ENCODE measurements at regions not wholly inside any gene's neighbourhood (a gene's known extent, or its start where the extent isn't known, plus 50 kb on each side); places are given as distances from the start of the nearest gene placed in this dataset.

DNA sequence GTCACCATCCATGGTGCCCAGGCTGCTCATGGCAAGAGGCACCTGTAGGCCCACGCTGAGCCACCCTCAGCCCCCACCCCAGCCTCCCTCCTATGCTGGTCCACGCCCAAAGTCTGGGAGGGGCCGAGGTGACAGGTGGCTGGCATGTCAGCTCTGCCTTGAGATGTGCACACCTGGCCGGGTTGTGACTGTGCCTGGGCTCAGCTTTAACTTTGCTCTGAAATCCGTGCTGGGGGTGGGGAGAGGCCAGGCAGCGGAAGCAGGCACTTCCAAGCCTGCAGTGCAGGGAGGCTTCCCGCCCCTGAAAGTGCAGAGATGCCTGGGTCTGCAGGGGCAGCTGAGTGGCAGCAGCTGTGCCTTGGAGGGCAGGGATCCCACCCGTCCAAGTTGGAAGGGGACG, 1124.8 kb downstream of the SI start:
- Histone ChIP-seq H3K4me2 (no peak overlapping the region), H3K9me3 (no peaks in the 10 kb centered on the region; the same call in 2 of the 3 replicates), H3K27ac (no peak overlapping the region), H3K4me3 (no peak overlapping the region), H3K4me1 (no peaks in the 10 kb centered on the region)
- FAIRE-seq (no peak), ATAC-seq (no peak), DNase-seq (ENCODE audit: low read depth in 1 of 2, low spot score in 1 of 2) (no peak)
- TF ChIP-seq POLR2A (IDR thresholded peaks at IDR 0.05; ENCODE audit: low read length): no peak
- no peak for TF ChIP-seq CHD4 (IDR thresholded peaks at IDR 0.05; ENCODE audit: borderline replicate concordance)
- TF ChIP-seq, protein P1, sequence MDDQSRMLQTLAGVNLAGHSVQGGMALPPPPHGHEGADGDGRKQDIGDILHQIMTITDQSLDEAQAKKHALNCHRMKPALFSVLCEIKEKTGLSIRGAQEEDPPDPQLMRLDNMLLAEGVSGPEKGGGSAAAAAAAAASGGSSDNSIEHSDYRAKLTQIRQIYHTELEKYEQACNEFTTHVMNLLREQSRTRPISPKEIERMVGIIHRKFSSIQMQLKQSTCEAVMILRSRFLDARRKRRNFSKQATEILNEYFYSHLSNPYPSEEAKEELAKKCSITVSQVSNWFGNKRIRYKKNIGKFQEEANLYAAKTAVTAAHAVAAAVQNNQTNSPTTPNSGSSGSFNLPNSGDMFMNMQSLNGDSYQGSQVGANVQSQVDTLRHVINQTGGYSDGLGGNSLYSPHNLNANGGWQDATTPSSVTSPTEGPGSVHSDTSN (IDR thresholded peaks at IDR 0.05): no peak
- TF ChIP-seq CBX8 (IDR thresholded peaks at IDR 0.05): no peak
- TF ChIP-seq RCOR1 (IDR thresholded peaks at IDR 0.05; ENCODE audit: low read depth, low read length): no peak
- TF ChIP-seq EP300 (IDR thresholded peaks at IDR 0.05): no peak
- TF ChIP-seq KDM1A (IDR thresholded peaks at IDR 0.05; ENCODE audit: low read depth): no peak
- TF ChIP-seq, protein P2, sequence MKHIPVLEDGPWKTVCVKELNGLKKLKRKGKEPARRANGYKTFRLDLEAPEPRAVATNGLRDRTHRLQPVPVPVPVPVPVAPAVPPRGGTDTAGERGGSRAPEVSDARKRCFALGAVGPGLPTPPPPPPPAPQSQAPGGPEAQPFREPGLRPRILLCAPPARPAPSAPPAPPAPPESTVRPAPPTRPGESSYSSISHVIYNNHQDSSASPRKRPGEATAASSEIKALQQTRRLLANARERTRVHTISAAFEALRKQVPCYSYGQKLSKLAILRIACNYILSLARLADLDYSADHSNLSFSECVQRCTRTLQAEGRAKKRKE (CRISPR knock-in tag; IDR thresholded peaks at IDR 0.05; ENCODE audit: low read depth): no peak
- TF ChIP-seq, protein P3, sequence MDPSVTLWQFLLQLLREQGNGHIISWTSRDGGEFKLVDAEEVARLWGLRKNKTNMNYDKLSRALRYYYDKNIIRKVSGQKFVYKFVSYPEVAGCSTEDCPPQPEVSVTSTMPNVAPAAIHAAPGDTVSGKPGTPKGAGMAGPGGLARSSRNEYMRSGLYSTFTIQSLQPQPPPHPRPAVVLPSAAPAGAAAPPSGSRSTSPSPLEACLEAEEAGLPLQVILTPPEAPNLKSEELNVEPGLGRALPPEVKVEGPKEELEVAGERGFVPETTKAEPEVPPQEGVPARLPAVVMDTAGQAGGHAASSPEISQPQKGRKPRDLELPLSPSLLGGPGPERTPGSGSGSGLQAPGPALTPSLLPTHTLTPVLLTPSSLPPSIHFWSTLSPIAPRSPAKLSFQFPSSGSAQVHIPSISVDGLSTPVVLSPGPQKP (IDR thresholded peaks at IDR 0.05; ENCODE audit: low read depth, low read length): no peak
- no peak for TF ChIP-seq HOXA7 (CRISPR knock-in tag; IDR thresholded peaks at IDR 0.05)
- no peak for TF ChIP-seq RNF2 (IDR thresholded peaks at IDR 0.05; ENCODE audit: borderline replicate concordance, low read depth)
- no peak for TF ChIP-seq POLR2AphosphoS2 (conservative IDR thresholded peaks at IDR 0.05; ENCODE audit: low read length)
- no peak for TF ChIP-seq MAZ (IDR thresholded peaks at IDR 0.05; ENCODE audit: borderline replicate concordance, low read depth, low read length)
- TF ChIP-seq HDAC2 (IDR thresholded peaks at IDR 0.05): no peak
- no peak for TF ChIP-seq TFCP2L1 (CRISPR knock-in tag; IDR thresholded peaks at IDR 0.05)
- TF ChIP-seq ZFP36 (IDR thresholded peaks at IDR 0.05; ENCODE audit: borderline replicate concordance, partially characterized antibody): no peak
- TF ChIP-seq CEBPB (IDR thresholded peaks at IDR 0.05): no peak
- TF ChIP-seq, protein P4, sequence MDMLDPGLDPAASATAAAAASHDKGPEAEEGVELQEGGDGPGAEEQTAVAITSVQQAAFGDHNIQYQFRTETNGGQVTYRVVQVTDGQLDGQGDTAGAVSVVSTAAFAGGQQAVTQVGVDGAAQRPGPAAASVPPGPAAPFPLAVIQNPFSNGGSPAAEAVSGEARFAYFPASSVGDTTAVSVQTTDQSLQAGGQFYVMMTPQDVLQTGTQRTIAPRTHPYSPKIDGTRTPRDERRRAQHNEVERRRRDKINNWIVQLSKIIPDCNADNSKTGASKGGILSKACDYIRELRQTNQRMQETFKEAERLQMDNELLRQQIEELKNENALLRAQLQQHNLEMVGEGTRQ (IDR thresholded peaks at IDR 0.05): no peak
- POLR2A ChIA-PET: no interaction called here
- CTCF ChIA-PET: no interaction called here
- 31% methylated on average over 4 of the region's 9 CpGs for WGBS (ENCODE audit: missing lambda C conversion rate)

DNA sequence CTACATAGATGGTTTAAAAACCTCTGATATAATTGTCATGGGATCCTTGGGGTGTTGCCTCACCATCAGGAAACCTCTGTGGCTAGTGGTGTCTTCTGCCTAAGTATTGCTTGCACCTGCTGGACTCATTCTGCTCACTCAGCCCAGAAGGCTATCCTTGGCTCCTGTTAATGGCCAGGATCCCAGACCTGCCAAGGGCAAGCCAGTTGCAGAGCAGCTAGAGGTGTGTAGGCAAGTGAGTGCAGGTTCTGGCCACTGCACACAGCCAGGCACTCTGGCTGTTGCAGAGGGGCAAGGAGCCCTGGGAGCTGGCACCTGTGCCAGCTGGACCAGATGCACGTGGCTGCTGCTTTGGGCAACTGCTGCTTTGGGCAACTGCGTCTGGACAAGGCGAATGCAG, 1125.8 kb downstream of the SI start:
- ChIA-PET POLR2A (no interaction called here), CTCF (no interaction called here)
- 0% methylated on average over 1 of the region's 3 CpGs for WGBS (ENCODE audit: missing lambda C conversion rate)
- Histone ChIP-seq H3K4me2 (no peak overlapping the region), H3K4me1 (no peaks in the 10 kb centered on the region), H3K9me3 (no peaks in the 10 kb centered on the region; the same call in 2 of the 3 replicates), H3K4me3 (no peak overlapping the region), H3K27ac (no peak overlapping the region)
- no peak for TF ChIP-seq PHF8 (IDR thresholded peaks at IDR 0.05; ENCODE audit: borderline replicate concordance, low read depth)
- TF ChIP-seq ZC3H11A (IDR thresholded peaks at IDR 0.05): no peak
- no peak for TF ChIP-seq HOXB5 (CRISPR knock-in tag; IDR thresholded peaks at IDR 0.05)
- TF ChIP-seq, protein P5, sequence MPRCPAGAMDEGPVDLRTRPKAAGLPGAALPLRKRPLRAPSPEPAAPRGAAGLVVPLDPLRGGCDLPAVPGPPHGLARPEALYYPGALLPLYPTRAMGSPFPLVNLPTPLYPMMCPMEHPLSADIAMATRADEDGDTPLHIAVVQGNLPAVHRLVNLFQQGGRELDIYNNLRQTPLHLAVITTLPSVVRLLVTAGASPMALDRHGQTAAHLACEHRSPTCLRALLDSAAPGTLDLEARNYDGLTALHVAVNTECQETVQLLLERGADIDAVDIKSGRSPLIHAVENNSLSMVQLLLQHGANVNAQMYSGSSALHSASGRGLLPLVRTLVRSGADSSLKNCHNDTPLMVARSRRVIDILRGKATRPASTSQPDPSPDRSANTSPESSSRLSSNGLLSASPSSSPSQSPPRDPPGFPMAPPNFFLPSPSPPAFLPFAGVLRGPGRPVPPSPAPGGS (IDR thresholded peaks at IDR 0.05): no peak
- TF ChIP-seq FOXS1 (CRISPR knock-in tag; IDR thresholded peaks at IDR 0.05): no peak
- no peak for TF ChIP-seq TP53 (CRISPR knock-in tag; IDR thresholded peaks at IDR 0.05)
- TF ChIP-seq GATA3 (IDR thresholded peaks at IDR 0.05; ENCODE audit: borderline replicate concordance): no peak
- no peak for TF ChIP-seq RCOR1 (IDR thresholded peaks at IDR 0.05; ENCODE audit: low read depth, low read length)
- no peak for TF ChIP-seq RAD21 (conservative IDR thresholded peaks at IDR 0.05 in 1 of 2, IDR thresholded peaks at IDR 0.05 in 1 of 2)
- TF ChIP-seq FOSB (CRISPR knock-in tag; IDR thresholded peaks at IDR 0.05): no peak
- no peak for TF ChIP-seq JUN (IDR thresholded peaks at IDR 0.05)
- no peak for TF ChIP-seq CBX2 (IDR thresholded peaks at IDR 0.05; ENCODE audit: borderline replicate concordance, low read depth)
- DNase-seq (ENCODE audit: low read depth in 1 of 2, low spot score in 1 of 2): no peak
- FAIRE-seq: no peak
- no peak for ATAC-seq

All from A549 (cell line).